ENCODE measurements at regions not wholly inside any gene's neighbourhood (a gene's known extent, or its start where the extent isn't known, plus 50 kb on each side); places are given as distances from the start of the nearest gene placed in this dataset.
A peak's percentile ranks its signal among the peaks of the same experiment; 100 is the strongest.

DNA sequence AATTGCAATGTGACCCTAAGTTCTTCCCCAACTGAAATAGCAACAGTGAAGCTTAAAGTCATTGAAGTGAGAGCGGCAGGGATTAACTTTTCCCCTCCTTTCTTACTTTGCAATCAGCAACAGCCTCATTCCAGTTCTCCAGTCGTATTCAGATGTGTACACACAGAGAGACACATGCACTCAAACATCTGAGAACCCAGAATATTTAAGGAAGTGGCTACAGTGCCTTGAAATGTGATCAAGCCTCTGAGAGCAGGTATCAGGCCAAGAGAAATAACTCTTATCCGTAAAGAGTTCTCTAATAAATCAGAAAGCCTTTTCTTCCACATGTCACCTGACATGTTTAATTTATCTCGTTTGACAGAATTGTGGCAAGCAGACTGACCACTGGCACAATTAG is 388.9 kb upstream of the NPVF start:
- TF ChIP-seq, protein P1, sequence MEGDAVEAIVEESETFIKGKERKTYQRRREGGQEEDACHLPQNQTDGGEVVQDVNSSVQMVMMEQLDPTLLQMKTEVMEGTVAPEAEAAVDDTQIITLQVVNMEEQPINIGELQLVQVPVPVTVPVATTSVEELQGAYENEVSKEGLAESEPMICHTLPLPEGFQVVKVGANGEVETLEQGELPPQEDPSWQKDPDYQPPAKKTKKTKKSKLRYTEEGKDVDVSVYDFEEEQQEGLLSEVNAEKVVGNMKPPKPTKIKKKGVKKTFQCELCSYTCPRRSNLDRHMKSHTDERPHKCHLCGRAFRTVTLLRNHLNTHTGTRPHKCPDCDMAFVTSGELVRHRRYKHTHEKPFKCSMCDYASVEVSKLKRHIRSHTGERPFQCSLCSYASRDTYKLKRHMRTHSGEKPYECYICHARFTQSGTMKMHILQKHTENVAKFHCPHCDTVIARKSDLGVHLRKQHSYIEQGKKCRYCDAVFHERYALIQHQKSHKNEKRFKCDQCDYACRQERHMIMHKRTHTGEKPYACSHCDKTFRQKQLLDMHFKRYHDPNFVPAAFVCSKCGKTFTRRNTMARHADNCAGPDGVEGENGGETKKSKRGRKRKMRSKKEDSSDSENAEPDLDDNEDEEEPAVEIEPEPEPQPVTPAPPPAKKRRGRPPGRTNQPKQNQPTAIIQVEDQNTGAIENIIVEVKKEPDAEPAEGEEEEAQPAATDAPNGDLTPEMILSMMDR (IDR thresholded peaks at IDR 0.05) = no peak
- Histone ChIP-seq H3K9me3 (no peaks in the 10 kb centered on the region), H3K4me3 (no peak overlapping the region), H3K27ac (no peak overlapping the region), H3K27me3 (no peaks in the 10 kb centered on the region), H3K4me1 (no peaks in the 10 kb centered on the region), H3K36me3 (no peaks in the 10 kb centered on the region)
- DNase-seq = no peak
- ATAC-seq = peak in 2 of 4 donors; percentile 11 to 38
- intact Hi-C loops (cut with DNase I) = no loop called here
- 43 to 48% methylated on average over 4 of the region's 4 CpGs for WGBS, 2 donors
- no peak for FAIRE-seq

DNA sequence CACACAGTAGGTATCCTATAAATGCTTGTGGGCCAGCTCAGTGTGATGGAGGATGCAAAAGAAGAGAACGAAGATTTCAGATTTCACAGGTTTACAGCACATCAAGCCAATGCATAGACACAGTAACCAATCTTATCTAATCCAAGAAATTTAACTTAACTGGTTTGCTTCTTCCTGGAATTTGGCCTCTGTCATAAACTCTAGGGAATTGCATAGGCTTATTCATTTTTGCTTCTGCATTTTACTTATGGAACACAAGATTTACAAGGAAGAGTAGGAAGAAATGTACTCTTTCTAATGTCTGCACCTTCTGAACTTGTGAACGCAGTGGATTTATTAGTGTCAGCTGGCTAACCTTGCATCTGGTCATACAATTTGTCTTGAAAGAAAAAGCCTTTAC is 389.4 kb upstream of the NPVF start:
- intact Hi-C loops (cut with DNase I) = no loop called here
- Histone ChIP-seq H3K36me3 (no peaks in the 10 kb centered on the region), H3K4me3 (no peak overlapping the region), H3K27ac (no peak overlapping the region), H3K4me1 (no peaks in the 10 kb centered on the region), H3K27me3 (no peaks in the 10 kb centered on the region), H3K9me3 (no peaks in the 10 kb centered on the region)
- DNase-seq (no peak), ATAC-seq (no peak), FAIRE-seq (no peak)
- TF ChIP-seq, protein P1 (IDR thresholded peaks at IDR 0.05) = no peak
- 86 to 89% methylated on average over 2 of the region's 2 CpGs for WGBS, 2 donors

DNA sequence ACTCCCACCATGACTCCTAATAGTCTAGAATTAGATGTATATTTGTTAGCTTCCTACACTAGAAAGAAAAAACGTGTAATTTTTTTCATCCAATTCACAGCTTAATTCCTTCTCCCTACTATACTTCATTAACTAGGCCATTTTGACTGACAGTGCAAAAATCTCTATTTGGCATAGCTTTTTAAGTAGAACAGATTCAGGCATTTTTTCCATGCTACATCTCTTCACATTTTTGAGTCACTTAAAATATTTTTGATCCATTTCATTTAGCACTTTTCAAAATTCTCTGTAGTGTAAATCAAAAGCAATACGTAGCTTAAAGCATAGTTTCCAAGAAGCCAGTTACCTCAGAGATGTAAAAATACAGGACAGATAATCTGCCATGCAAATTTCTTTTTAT is 391.1 kb upstream of the NPVF start:
- FAIRE-seq (no peak), DNase-seq (no peak), ATAC-seq (no peak)
- 65 to 66% methylated on average over 2 of the region's 2 CpGs for WGBS, 2 donors
- H3K9me3 ChIP-seq = no peaks in the 10 kb centered on the region
- no peaks in the 10 kb centered on the region for H3K27me3 ChIP-seq
- intact Hi-C loops (cut with DNase I) = no loop called here
- H3K36me3 ChIP-seq = no peaks in the 10 kb centered on the region
- H3K4me1 ChIP-seq = no peaks in the 10 kb centered on the region
- no peak overlapping the region for H3K4me3 ChIP-seq
- H3K27ac ChIP-seq = no peak overlapping the region
- TF ChIP-seq, protein P1 (IDR thresholded peaks at IDR 0.05) = no peak

DNA sequence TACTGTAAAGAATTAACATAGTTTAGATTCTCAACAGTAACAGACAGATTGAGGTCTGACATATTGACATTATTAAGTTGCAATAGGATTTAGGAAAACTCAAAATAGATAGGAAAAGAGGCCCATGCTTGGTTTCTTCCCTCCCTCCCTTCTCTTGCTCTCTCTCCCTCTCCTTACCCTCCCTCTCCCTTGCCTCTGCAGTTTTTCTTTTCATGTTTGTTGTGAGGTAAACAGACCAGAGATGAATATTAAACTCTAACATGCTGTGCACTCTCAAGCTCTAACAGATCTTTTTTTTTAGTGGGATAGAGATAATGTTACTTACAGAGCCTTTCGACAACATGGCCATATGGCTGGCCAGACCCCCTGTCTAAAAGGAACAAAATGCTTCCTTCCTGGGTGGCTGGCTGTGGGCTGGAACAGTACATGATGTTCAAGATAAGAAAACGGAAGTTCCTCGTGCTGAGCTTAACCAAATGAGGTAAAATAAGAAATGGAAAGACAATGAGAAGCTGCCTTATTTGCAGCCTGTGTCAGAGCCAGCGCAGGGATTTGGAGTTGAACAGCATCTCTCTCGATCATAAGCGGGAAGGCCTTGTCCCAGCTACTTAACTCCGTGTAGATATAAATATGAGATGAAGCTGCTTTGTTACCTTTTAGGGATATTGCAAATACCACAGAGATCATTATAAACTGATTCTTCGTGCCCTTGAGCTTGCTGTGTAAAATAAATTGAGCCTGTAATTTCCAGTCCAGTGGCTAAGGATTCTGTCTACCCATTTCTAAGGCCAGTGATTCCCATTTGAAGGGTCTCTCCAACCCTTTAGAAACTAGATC is 391.9 kb upstream of the NPVF start:
- H3K27me3 ChIP-seq = no peaks in the 10 kb centered on the region
- DNase-seq = no peak
- WGBS, 2 donors = 58 to 69% methylated on average over 8 of the region's 8 CpGs
- H3K9me3 ChIP-seq = no peaks in the 10 kb centered on the region
- H3K4me3 ChIP-seq = no peak overlapping the region
- TF ChIP-seq, protein P1 (IDR thresholded peaks at IDR 0.05) = no peak
- intact Hi-C loops (cut with DNase I) = no loop called here
- ATAC-seq = peak in 2 of 4 donors; percentile 60 to 70
- H3K4me1 ChIP-seq = no peaks in the 10 kb centered on the region
- peak overlapping the region in 1 of 4 donors; percentile 21 for H3K27ac ChIP-seq
- H3K36me3 ChIP-seq = no peaks in the 10 kb centered on the region
- no peak for FAIRE-seq

DNA sequence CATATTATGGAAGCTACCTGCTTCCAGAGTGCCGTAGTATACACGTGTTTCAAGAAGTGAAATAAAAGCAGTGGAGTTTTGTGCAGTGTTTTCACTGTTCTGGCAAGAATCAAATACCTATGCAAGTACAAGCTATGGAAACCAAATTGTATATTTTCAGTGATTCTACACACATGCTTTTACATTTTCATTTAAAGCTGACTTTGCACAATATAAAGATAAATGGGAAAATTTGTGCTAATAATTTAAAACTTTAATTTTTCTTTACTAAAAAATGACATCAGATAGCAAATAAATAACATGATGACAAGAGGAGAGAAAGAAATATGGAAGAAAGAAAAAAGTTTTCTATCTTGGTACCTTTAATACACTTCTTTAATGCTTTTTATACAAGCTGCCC is 393.7 kb upstream of the NPVF start:
- H3K27me3 ChIP-seq = no peaks in the 10 kb centered on the region
- ATAC-seq = no peak
- H3K4me1 ChIP-seq = no peaks in the 10 kb centered on the region
- DNase-seq = no peak
- no peak overlapping the region for H3K4me3 ChIP-seq
- H3K9me3 ChIP-seq = no peaks in the 10 kb centered on the region
- TF ChIP-seq, protein P1 (IDR thresholded peaks at IDR 0.05) = no peak
- intact Hi-C loops (cut with DNase I) = no loop called here
- WGBS, 2 donors = 64 to 67% methylated on average over 2 of the region's 2 CpGs
- H3K36me3 ChIP-seq = no peaks in the 10 kb centered on the region
- FAIRE-seq = no peak
- H3K27ac ChIP-seq = no peak overlapping the region
